ENCODE measurements at regions not wholly inside any gene's neighbourhood (a gene's known extent, or its start where the extent isn't known, plus 50 kb on each side); places are given as distances from the start of the nearest gene placed in this dataset.

DNA sequence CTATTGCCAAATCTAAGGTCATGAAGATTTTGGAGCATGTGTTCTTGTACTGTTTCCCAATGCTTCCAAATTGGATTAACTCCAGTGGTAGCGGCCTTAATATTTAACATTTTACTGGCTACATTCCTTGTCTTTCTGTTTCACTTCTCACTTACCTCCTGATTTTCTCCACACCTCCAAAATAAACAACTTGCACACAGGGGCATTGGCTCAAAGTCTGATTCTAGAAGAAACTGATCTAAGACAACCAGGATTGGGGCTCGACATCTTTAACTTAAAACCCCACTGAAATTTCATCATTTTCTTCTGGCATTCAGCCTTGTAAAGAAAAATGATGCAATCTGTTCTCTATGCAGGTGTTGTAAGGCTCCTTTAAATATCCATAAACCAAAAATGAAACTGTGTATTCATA, 557.9 kb upstream of the ID4 start:
- no peak for DNase-seq

DNA sequence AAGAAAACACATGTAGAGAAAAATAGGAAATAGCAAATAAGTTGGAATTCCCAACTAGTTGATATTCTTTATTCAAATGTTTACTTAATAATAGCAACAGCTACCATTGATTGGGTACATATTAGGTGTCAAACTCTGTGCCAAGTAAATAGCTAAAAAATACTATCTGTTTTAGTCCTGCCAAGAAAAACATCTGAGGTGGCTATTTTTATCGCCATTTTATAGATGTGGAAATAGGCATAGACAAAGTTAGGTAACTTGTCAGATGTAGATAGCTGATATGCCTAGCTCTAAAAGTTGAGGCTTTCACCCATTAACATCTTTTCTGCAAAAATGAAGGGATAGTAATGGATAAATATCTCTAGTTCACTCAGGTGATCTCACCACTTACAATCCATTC, 549.2 kb upstream of the ID4 start:
- no peak for DNase-seq

DNA sequence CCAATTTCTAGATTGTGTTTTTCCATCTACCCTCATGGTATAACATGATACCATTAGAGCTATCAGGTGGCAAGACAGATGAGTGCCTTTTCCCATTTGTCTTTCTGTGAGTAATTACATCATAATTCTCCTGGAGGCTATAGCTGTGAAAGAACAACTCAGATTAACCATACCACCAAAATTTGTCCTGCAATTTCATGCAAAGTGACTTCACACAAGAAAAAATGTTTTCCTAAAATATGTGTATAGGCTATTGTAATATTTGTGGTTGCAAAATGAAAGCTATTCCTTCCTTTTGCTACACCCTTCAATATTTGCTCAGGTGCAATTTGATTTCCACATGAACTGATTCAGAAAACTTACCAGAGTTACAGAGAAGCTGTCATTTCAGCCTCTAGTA, 547.7 kb upstream of the ID4 start:
- no peak for DNase-seq

DNA sequence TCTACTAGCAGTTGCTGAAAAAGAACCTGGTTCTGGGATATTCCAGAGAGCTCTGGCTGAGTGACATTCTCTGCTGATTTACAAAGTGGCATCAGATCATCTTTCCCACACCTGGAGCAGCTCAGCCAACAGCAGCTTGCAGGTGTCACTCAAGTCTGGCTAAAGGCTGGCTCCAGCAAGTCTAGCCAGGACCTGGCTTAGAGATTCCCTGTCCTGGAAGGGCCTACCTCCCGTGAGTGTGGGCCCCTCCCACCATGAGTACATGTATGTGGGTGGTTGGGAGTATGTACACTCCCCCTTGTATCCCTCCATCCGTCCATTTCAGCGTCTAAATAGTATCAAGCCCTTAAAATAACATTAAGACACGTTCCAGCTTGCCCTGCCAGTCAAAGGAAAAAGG, 539.3 kb upstream of the ID4 start:
- no peak for DNase-seq

DNA sequence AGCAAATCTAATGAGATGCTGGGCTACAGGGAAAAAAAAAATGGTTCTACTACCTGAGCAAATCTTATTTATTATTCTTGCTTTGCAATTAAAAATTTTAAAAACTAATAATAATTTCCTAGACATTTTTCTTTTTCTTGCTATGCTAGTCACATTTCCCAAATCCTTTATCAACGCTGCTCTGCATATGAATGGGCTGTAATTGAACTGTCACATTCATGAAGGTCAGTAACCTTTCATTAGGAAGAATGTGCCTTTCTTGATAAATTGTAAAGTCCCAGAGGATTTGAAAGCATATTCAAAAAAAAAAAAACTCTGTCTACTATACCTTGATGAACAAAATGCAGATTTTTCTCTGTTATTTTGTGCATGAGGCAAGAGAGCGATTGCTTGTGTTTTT, 538.7 kb upstream of the ID4 start:
- DNase-seq: no peak

DNA sequence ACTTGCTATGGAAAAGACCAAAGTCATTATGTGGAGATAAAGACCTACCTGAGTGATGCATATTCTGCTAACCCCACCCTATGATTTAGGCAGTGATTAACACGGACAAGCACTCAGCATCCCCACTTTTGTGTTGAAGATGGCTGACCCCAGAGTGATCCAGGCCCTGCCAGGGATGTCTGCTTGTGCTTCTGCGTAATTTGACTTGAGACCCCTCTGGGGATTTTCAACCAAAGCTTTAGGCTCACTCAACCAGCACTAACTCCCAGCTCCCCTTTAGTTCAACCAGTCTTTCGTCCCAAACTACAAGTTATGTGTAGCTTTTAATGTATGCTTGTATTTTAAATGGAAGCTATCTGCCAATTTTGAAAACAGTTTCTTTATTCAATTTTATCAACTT, 538.0 kb upstream of the ID4 start:
- DNase-seq: no peak

DNA sequence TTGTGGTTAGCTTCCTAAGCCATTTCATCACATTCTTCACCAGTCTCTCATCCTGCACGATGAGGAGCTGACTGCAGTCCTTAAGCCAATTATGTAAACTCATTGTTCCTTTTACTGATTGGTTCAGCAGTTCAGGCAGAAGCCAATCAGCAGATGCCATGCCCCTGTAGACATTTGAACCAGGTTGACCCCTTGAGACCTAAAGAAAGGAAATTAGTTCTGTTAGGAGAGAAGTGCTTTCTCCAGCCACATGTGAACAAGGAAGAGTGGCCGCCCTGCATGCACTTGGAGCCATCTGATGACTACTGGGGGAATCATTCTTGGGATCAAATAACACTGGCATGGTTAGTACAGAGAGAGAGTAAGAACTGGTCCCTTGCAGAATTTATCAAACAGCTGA, 535.2 kb upstream of the ID4 start:
- DNase-seq: no peak

DNA sequence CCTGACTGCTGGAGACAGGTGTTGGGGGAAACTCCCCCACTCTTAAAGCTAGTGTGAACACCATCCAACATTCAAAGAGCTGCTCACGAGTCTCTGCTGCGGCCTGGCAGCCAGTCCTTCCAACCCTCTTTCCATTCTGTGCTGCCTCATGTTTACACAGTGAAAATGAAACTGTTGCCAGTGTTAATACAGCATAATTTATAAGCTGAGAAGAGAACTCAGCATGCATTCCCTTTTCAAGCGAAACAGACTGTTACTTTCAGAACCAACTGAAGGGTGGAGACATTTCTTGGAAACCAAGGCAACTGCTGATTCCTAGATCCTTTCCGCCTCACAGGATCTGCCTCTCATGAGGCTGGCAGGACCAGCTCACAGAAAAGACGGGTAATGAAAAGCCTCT, 533.8 kb upstream of the ID4 start:
- DNase-seq: no peak

DNA sequence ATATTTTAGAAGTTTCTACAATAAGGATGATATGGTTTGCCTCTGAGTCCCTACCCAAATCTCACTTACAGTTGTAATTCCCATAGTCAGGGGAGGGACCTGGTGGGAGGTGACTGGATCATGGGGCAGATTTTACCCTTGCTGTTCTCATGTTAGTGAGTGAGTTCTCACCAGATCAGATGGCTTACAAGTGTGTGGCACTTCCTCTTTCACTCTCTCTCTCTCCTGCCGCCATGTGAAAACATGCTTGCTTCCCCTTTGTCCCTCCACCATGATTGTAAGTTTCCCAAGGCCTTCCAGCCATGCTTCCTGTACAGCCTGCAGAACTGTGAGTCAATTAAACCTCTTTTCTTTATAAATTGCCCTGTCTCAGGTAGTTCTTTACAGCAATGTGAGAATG, 527.5 kb upstream of the ID4 start:
- no peak for DNase-seq

DNA sequence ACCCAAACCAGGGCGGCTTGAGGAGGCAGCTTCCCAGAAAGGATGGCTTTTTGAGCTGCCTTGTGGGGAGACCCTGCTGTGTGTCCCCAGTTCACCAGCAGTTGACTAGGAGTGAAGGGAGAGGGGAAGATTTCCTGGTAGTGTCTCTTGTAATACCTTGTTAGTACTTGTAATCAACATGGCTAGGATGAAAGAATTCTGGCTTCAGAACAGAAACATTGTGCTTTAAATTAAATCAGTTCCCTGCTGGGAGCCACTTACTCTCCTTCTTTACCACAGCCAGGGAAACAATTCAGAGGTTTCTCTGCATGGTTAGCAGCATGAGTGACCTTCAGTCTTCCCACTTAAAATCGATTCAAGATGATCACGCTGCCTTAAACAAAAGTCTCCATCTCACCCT, 525.4 kb upstream of the ID4 start:
- DNase-seq: no peak

DNA sequence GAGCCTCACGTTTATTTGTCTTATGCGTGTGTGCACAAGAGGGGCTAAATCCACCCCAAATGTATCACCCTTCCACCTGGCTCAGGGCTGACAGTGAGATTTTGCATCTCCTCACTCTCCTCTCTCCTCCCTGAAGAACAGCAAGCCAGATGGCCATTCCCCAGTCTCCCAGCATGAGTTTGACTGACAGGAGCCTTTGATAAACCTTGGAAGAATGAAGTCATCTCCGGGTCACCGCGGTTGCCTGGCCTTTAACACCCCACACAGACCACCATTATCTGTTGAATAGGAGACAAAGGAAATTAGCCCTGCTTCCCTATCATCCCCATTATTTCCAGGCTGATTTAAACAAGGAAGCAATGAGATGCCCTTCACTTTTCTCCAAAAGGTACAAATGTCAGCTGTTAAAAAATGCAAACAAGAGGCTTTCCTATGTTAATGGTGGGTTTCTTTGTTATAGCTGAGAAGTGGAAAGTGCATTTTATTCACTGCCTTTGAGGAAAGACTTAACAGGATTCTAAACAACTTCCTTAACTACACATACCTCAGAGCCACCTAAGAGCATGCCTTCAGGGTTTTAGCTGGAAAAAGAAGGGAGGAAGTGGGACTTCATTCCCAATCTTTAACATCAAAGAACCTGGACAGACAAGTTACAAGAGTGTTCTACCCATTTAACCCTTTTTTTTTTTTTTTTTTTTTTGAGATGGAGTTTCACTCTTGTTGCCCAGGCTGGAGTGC, 524.8 kb upstream of the ID4 start:
- DNase-seq: no peak

DNA sequence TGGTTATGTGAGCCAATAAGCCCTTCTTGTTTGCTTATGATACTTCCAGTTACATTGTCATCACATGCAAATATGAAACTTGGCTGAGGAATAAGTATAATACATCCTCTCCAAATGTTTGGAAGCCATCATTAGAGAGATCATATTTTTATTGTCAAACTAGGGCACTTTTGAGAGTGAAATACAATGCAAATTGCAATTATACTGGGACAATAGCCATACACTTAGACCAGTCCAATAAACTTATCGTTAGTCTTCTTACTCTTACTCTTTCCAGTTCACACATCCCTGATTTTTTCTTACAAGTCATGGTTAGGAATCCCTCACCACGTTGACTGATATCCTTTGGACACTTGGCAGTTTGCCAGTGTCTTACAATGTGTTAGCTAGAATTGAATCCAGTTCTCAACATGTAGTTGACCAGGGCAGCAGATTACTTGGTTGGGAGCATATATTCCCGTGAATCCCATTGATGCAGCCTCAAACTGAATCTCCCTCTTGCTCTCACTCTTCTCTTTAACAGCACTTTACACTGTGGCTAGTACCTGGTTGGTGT, 519.7 kb upstream of the ID4 start:
- no peak for DNase-seq

DNA sequence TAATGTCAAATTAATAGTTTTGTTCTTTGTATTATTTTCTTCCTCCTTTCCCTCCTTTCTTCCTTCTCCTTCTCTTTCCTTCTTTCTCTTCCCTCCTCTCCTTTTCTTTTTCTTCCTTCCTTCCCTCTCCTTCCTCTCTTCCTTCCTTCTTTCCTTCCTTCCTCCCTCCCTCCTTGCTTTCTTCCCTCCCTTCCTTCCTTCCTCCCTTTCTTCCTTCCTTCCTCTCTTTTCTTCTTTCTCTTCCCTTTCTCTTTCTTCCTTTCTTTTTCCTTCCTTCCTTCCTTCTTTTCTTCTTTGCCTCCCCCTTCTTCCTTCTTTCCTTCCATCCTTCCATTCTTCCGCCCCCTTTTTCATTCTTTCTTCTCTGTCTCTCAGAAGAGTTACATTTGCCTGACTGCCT, 518.2 kb upstream of the ID4 start:
- DNase-seq: no peak

DNA sequence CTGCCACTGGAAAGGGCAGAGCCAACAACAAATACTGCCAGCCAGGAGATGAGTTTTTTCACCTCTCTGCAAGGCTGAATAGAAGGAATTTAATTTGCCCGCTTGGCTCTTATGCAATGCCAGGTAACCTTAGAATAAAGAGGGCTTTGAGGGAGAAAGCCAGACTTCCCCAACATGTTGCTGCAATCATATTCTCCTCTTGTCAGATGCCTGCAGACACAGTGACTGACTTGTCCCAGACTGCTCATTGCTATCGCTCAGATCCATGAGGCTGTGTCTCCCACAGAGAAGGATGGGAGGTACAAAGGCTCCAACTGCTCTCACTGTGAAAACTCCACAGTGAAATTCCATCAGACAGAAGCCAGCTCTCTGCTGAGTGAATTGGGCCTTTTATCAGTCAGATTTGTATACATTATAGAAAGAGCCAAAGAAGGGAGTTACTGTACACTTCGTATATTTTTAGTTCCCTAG, 517.0 kb upstream of the ID4 start:
- no peak for DNase-seq

DNA sequence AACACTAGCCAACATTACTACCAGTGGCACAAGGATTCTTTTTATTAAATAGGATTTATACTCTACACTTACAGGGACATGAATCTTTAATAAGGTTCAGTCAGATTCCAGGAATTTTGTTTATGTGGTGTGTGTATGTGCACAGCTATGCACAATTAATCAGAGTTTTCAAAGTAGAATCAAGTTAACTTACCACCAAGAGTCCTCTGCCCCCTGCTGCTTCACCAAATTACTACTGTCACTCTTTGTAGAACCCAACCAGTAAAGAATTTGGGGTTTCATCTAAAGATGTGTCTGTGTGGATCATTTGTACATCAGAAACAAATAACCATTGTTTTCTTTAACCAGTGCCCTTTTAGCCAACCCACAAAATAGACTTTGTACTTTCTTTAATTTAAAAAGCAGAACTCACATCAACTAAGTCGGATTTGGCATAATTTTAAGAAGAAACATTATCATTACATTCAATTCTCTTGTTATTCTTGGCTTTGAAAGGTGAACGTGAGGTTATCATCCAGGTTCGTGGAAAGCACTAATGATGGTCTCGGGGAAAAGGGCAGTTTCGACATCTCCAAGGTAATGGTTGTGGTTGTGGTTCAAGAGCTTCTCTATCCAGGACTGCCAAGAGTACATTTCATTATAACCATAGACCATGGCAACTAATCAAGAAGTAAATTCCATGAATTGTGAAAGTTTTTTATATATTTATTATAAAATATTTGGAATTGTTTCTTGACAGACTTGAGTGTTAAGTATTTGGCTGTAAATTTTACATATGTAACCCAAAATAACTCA, 514.3 kb upstream of the ID4 start:
- DNase-seq: no peak

DNA sequence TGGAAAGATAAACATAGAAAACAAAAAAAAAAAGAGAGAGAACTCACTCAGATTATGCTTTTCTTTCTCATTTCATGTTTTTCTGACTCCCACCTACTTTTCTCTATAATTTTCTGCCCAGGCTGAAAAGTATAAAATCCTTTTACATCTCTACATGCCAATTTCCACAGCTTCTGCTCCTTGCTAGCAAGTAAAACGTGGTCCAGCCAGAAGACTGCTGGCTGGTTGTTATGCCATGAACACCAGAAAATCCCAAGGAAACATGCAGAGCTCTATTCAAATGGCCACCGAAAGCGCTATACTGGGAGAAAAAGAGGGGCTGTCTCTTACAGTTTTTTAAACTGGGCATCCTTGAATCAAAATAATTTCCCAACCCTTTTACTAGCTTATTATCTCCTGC, 512.8 kb upstream of the ID4 start:
- no peak for DNase-seq

DNA sequence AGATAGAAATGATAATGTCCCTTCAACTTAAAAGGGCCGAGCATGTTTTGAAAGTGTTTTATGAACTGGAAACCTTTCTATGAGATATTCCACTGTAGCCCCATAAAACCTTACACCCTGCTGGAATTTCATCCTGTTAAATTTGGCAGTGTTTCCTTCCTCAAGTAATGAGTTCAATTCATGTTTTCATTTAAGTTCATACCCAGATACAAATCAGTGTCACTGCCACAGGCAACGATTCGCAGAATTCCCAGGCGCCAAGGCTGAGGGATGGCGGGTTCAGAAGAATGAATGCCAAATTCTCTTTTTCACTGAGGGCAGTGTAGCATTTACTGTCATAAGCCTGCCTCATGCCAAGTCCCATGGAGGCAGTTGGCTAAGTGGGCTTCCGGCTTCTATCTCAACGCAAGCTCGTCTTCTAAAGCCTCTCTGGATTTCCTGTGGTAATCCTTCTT, 511.8 kb upstream of the ID4 start:
- DNase-seq: no peak

DNA sequence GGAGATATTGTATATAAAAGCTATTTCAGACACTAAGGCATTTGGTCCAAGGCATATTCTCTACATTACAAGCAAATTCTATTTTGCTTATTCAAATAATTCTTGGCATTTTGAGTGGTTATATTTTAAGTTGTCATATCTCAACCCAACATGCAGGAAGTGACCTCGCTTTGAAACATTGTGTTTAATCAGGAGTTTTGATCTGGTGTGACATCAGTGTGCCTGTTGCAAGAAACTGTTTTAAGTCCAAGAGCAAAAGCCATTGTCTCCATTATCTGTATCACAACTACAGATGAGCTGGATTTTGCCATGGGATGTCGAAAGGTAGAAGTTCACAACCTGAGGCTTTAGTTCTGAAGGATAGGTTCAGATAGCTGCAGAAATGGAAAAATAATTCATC, 509.9 kb upstream of the ID4 start:
- no peak for DNase-seq

DNA sequence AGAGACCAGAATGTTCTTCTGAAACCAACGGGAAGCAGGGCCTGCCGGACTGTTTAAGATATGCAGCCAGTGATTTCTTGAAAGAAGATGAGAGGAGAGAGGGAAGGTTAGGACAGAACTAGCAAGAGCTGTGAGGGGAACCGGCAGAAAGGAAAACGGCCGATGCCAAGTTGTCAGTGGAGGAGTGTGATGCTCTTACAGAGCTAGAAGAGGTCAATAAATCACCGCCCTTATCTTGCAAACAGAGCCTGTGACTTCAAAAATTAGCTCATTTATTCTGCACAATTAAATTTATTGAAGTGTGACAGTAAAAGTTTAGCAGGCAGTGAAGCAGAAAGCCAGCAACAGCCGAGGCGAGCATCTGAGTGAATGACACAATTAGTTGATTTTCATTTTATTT, 509.5 kb upstream of the ID4 start:
- no peak for DNase-seq

DNA sequence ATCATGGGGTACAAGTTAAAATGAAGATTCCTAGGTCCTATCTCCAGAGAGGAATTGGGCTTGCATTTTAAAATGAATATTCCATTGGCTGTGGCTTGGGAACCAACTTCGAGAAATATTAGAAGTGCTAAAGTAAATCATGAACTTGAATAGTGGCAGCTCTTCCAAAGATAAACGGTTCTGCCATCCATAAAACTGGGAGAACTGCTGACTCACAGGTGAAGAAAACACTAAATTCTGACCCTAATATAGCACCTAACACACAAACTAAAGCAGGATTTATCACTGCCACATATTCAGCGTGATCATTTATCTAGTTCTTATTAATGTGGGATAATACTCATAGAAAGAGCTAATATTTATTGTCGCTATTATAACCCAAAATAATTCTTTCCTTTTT, 508.1 kb upstream of the ID4 start:
- DNase-seq: no peak

DNA sequence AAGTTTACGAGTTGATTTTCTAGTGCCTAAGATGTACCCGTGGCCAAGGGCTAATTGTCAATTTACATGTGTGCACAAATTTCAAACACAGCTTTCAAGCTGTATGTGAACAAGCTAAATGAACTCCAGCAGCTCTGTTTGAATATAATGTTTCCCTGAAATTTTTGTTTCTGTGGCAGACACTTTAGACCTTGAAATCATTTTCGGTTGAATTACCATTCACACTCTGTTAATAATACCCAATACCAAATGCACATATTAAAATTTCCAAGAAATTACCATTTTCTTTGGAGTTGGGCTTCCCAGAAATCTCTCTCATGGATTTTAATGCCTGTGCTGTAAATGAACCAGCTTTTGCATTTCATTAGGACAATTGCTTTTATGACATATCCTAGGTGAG, 506.1 kb upstream of the ID4 start:
- DNase-seq: no peak

DNA sequence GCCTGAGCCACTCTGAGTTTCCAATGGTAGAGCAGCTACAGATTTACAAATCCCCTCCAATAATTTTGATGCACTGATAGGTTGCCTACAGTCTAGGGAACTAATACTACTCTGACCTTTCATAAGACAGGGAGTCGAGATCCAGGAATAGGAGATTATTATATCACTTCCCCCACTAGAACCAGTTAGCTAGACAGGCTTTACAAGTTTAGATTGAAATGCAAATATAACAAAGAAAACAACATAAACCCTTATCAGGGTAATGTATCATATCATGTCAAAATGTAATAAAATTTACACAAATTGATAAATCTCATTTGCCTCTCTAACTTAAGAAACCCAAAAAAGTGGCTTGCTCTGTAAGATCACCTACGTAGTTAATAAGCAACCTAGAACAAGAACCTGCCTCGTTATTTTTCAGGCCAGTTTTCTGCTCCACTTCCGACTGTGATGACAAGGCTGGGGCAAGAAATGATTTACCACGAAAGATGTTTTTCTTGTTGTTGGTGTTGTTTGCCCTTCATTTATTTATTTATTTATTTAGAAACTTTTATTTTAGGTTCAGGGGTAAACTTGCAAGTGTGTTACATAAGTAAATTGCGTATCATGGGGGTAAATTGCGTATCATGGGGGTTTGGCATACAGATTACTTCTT, 504.2 kb upstream of the ID4 start:
- DNase-seq: no peak

DNA sequence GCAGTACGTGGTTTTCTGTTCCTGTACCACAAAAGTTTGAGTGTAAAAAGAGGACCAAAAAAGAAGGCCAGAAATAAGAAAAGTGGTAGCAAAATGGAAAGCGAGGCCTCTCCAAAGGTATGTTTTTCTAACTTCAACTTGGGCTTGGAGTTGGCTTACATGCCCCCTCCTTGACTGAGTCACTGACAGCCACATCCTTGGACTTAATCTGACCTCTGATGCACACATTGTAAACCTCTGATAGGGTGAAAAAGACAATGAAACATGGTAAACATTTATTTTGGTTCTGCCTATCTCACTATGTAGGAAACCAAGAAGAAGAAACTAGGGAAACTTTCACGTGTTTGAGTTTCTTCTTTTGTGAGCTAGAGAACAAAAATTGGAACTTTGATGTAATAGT, 503.2 kb upstream of the ID4 start:
- no peak for DNase-seq

DNA sequence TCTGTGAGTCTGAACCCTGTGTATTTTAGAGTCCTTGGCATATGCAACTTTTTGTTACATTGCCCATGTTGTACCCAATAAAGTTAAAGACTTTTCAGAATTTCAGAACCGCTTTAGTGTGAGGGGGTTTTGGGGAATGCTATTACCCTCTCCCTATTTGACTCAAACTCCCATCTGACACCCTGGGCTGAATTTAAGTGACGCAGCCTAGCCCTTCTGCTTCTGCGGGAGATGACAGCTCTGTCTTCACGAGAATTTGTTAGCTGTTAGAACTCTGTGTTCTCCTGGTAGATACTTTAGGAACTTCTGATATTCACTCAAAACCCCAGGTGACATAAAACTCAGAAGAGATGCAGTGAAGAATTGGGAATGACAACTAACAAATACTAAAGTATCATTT, 500.6 kb upstream of the ID4 start:
- no peak for DNase-seq
